HepG2 (cell line): ENCODE measurements at regions not wholly inside any gene's neighbourhood (a gene's known extent, or its start where the extent isn't known, plus 50 kb on each side); places are given as distances from the start of the nearest gene placed in this dataset.

Source experiments
- ATAC-seq: fragments of 200-7000 bp; cut with Tn5 transposase; 3 replicates; pipeline ENCODE4 v1.9.1; 2020; ENCODE audit warnings: mild to moderate bottlenecking, moderate library complexity
- BruUV-seq: library from RNA; stranded (reverse); fragments of 400-500 nt; replicated peaks from 2 replicates; lab custom pipeline; 2021; lab: Mats Ljungman, UMichigan
- CTCF ChIA-PET: fragments of 300-600 bp; formaldehyde crosslinking; extraction: SDS; loops from one replicate; lab custom pipeline; 2021; ENCODE audit warnings: low total read pairs, inconsistent platforms, low intra/inter-chr PET ratio; lab: Yijun Ruan, JAX
- POLR2A ChIA-PET: fragments of 350-600 bp; sonication (Branson Sonifier 250); formaldehyde crosslinking; loops from one replicate; lab custom pipeline; 2020; ENCODE audit warnings: antibody characterized with exemption, inconsistent platforms; lab: Yijun Ruan, JAX
- DNase-seq: peaks from one replicate; pipeline ENCODE4 v3.0.0-alpha.2; 2015; ENCODE audit warnings: low spot score
- FAIRE-seq: peaks from 3 replicates; lab custom pipeline; 2011; peaks lifted over from hg19 to GRCh38; lab: Jason Lieb, UNC
- H2AFZ ChIP-seq: one replicate; pipeline ENCODE4 v1.6.1; 2011; ENCODE audit warnings: low read length, inconsistent platforms
- H3K27ac ChIP-seq: fragments of 300-600 bp; 3 replicates; pipeline ENCODE4 v1.8.0; 2011; ENCODE audit warnings: mixed run types, mild to moderate bottlenecking, mixed read lengths, low read length, inconsistent platforms; ENCODE audit not compliant: insufficient read depth; ENCODE audit errors: extremely low read length
- H3K27me3 ChIP-seq, 2 experiments: fragments of 200-600 bp in 1 of 2; 2 replicates in 1 of 2; 3 replicates in 1 of 2; pipeline versions ENCODE4 v1.6.0 to v1.8.0; 2011; ENCODE audit warnings: low read length in 2 of 2, mild to moderate bottlenecking in 2 of 2, moderate library complexity in 2 of 2, inconsistent platforms in 1 of 2; ENCODE audit not compliant: insufficient read depth in 2 of 2, control insufficient read depth in 1 of 2
- H3K36me3 ChIP-seq, 2 experiments: fragments of 200-600 bp in 1 of 2; replicated peaks in 1 of 2; 2 replicates in 1 of 2; 3 replicates in 1 of 2; pipeline versions ENCODE4 v1.5.1 to v1.8.0; 2011; ENCODE audit warnings: low read length in 2 of 2, inconsistent platforms in 1 of 2; ENCODE audit not compliant: insufficient read depth in 2 of 2, control insufficient read depth in 1 of 2
- H3K4me1 ChIP-seq: 2 replicates; pipeline ENCODE4 v1.5.1; 2012; ENCODE audit warnings: low read length, inconsistent platforms; ENCODE audit not compliant: insufficient read depth
- H3K4me2 ChIP-seq: 2 replicates; pipeline ENCODE4 v1.6.0; 2011; ENCODE audit warnings: low read depth, low read length, inconsistent platforms
- H3K4me3 ChIP-seq, 3 experiments: fragments of 200-600 bp in 1 of 3; sonication (generic), shearing (Covaris generic) in 1 of 3; replicated peaks in 1 of 3; 2 replicates each; pipeline ENCODE4 v1.5.1; 2011 to 2016; ENCODE audit warnings: low read length in 3 of 3, inconsistent platforms in 2 of 3, low read depth in 2 of 3, mild to moderate bottlenecking in 2 of 3, control low read depth in 1 of 3, mixed read lengths in 1 of 3; ENCODE audit not compliant: insufficient read depth in 1 of 3
- H3K79me2 ChIP-seq: one replicate; pipeline ENCODE4 v1.6.1; 2011; ENCODE audit warnings: low read length, inconsistent platforms; ENCODE audit not compliant: insufficient read depth
- H3K9ac ChIP-seq: 2 replicates; pipeline ENCODE4 v1.6.0; 2011; ENCODE audit warnings: mild to moderate bottlenecking, low read depth, low read length, inconsistent platforms; ENCODE audit not compliant: insufficient read depth
- H3K9me3 ChIP-seq: 2 replicates; pipeline ENCODE4 v1.5.1; 2012; ENCODE audit warnings: mild to moderate bottlenecking, low read length
- H4K20me1 ChIP-seq: 2 replicates; pipeline ENCODE4 v1.6.0; 2011; ENCODE audit warnings: inconsistent platforms, mild to moderate bottlenecking, low read length, moderate library complexity; ENCODE audit not compliant: insufficient read depth
- AHDC1 ChIP-seq: sonication (generic); formaldehyde crosslinking; IDR thresholded peaks from 2 replicates; pipeline ENCODE4 v1.5.1; 2020; ENCODE audit warnings: mild to moderate bottlenecking, missing genetic modification reagents, borderline replicate concordance
- ATAD3A ChIP-seq: sonication (generic); formaldehyde crosslinking; IDR thresholded peaks from 2 replicates; pipeline ENCODE4 v1.4.0; 2020; ENCODE audit warnings: missing genetic modification reagents
- MNT ChIP-seq: fragments of 450-650 bp; IDR thresholded peaks from 2 replicates; pipeline ENCODE4 v1.6.1; 2016
- TCF12 ChIP-seq, 2 experiments: fragments of 450-650 bp in 1 of 2; sonication (generic) in 1 of 2; formaldehyde crosslinking in 1 of 2; IDR thresholded peaks; 2 replicates each; pipeline versions ENCODE4 v1.6.1 to v1.8.0; 2017 to 2022; ENCODE audit warnings: antibody characterized with exemption in 1 of 2, mild to moderate bottlenecking in 1 of 2, missing genetic modification reagents in 1 of 2, moderate library complexity in 1 of 2
- YEATS2 ChIP-seq: sonication (generic); formaldehyde crosslinking; IDR thresholded peaks from 2 replicates; pipeline ENCODE4 v1.4.0; 2020; ENCODE audit warnings: missing genetic modification reagents, borderline replicate concordance
- ZBTB3 ChIP-seq: sonication (generic); formaldehyde crosslinking; IDR thresholded peaks from 2 replicates; pipeline ENCODE4 v1.4.0; 2020; ENCODE audit warnings: low read depth, mild to moderate bottlenecking, moderate library complexity, missing genetic modification reagents, borderline replicate concordance
- ZNF331 ChIP-seq: sonication (generic); formaldehyde crosslinking; IDR thresholded peaks from 2 replicates; pipeline ENCODE4 v1.4.0; 2020; ENCODE audit warnings: missing genetic modification reagents
- ZNF7 ChIP-seq: IDR thresholded peaks from 2 replicates; pipeline ENCODE4 v1.6.1; 2016; ENCODE audit warnings: missing biosample characterization, missing genetic modification reagents
- WGBS: methylation state at CpG from one replicate; pipeline ENCODE4 v1.1.6; 2017; ENCODE audit warnings: low lambda C conversion rate; 5-methylcytosine and 5-hydroxymethylcytosine counted together
- in situ Hi-C: cut with HindIII; loops from 2 replicates; pipeline ENCODE4 v1.10.0; 2017; ENCODE audit warnings: low pct_unique_long_range_greater_than_20kb; ENCODE audit not compliant: extremely low pct_ligation_motif_present
- intact Hi-C: fragments of 100-400 bp; cut with micrococcal nuclease; formaldehyde crosslinking; loops from one replicate; pipeline ENCODE4 v1.10.0; 2022; ENCODE audit not compliant: unreplicated experiment

GRCh38 chr1:5601516-5601915 lies 390.7 kb downstream of the NPHP4 start:
- POLR2A ChIA-PET = no interaction called here
- H3K4me3 ChIP-seq = no peak overlapping the region
- no peak for TF ChIP-seq ZBTB3 (CRISPR knock-in tag)
- no peak for TF ChIP-seq TCF12 (IDR thresholded peaks at IDR 0.05)
- no peak for TF ChIP-seq TCF12 (CRISPR knock-in tag; IDR thresholded peaks at IDR 0.05)
- no peak for TF ChIP-seq ATAD3A (CRISPR knock-in tag)
- TF ChIP-seq AHDC1 (CRISPR knock-in tag) = no peak
- no peak for TF ChIP-seq YEATS2 (CRISPR knock-in tag)
- TF ChIP-seq MNT = no peak
- no peak for TF ChIP-seq ZNF7 (CRISPR knock-in tag)
- no peak for TF ChIP-seq ZNF331 (CRISPR knock-in tag)
- 13% methylated on average over 21 of the region's 21 CpGs for WGBS
- H3K27ac ChIP-seq = no peak overlapping the region
- H4K20me1 ChIP-seq = no peaks in the 10 kb centered on the region
- no peaks in the 10 kb centered on the region for H3K36me3 ChIP-seq
- H3K4me2 ChIP-seq = no peak overlapping the region
- DNase-seq = no peak
- FAIRE-seq = no peak
- CTCF ChIA-PET = no interaction called here
- ATAC-seq = no peak
- H2AFZ ChIP-seq = no peak overlapping the region
- peaks cover 23% of the 10 kb centered on the region for H3K4me1 ChIP-seq
- intact Hi-C loops = no loop called here
- no TSS peak for BruUV-seq
- no peaks in the 10 kb centered on the region for H3K79me2 ChIP-seq
- no peaks in the 10 kb centered on the region for H3K9me3 ChIP-seq
- in situ Hi-C loops = no loop called here
- H3K27me3 ChIP-seq = peaks cover 0 to 3% of the 10 kb centered on the region in 2 experiments; a peak in 1 of 5 replicates
- no peak overlapping the region for H3K9ac ChIP-seq
